ENCODE measurements at regions not wholly inside any gene's neighbourhood (a gene's known extent, or its start where the extent isn't known, plus 50 kb on each side); places are given as distances from the start of the nearest gene placed in this dataset.

- no peak for TF ChIP-seq EZH2phosphoT487 (IDR thresholded peaks at IDR 0.05; ENCODE audit: borderline replicate concordance)
- TF ChIP-seq CTCF (conservative IDR thresholded peaks at IDR 0.05; ENCODE audit: low read length): no peak
These were observed 327.8 kb downstream of the MATN1 start for GRCh38 chr1:30395631-30396030.
